HUDEP-2 (cell line): ENCODE measurements at regions not wholly inside any gene's neighbourhood (a gene's known extent, or its start where the extent isn't known, plus 50 kb on each side); places are given as distances from the start of the nearest gene placed in this dataset.

Source experiments
- DNase-seq, 76 experiments: peaks; one replicate each; lab custom pipeline; 2025; ENCODE audit not compliant: unreplicated experiment in 76 of 76; lab: John Stamatoyannopoulos, UW

- no peak for DNase-seq
Observed at GRCh38 chr3:459311-459670, 262.7 kb downstream of the CHL1 start.

DNA sequence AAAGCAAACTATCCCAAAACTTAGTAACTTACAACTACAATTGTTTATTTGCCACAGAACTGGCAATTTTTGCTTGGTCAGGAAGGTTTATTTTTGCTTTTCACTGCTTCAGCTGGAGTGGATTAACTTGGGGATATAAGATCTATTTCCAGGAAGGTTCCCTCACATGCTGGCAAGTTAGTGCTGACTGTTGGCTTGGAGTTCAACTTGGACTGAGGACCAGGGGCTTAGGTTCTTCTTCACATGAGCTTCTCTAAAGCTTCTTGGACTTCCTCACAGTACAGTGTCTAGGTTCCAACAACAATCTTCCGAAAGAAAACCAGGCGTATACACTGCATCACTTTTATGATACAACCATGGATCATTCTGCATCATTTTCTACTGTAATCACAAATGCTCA lies 264.4 kb downstream of the CHL1 start:
- no peak for DNase-seq

GRCh38 chr3:462851-463250 lies 266.3 kb downstream of the CHL1 start:
- DNase-seq: no peak

DNA sequence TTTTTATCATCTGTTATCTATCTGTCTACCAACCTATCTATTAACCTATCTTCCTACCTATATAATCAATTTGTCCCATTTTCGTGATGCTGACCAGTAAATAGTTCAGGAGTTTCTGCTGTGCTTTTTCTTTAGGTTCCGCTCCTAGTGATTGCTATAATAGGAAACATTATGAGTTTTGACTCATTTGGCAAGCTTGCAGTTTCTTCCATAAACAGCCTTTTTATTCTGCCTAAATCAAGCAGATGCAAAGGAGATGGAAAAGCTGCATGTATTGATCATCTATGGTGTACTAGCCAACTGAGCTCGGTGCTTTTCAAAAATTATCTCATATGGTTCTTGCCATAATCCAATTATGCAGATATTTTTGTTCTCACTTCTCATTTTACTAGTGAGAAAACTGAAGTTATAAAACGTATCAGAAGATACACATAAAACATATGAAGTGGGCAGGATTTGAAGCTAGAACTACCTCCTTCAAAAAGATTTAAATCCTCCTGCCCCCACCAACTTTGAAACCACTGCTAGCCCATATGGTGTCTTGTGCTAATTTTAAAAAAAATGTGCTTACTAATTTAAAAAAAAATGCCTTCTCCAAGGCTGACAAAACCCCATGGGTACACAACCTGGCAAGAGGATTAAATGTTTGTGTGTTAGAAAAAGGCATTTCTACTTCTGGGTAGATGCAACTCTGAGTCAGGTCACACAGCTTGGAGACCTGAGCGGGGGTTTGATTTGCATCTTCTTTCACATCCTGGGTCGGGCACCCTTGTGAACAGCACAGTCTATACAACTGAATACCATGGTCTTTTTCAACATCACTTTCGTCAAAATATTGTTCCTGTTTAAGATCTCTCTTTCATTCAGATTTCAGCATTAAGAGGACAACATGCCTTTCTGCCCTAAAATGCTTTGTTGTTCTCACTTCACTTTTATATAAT lies 267.0 kb downstream of the CHL1 start:
- DNase-seq: no peak

DNA sequence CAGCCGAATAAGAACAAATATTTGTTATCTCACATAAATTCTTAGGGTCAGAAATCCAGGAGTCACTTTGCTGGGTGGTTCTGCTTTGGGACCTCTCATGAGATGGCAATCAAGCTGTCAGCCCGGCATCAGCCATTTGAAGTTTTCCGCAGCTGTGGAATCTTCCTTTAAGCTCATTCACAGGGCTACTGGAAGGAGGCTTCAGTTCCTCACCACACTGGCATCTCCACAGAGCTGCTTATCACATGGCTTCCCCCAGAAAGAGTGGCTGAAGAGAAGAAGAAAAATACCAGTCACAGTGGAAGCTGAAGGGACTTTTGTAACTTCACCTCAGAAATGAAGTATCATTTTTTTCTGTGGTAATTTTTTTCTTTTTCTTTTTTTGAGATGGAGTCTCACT lies 267.7 kb downstream of the CHL1 start:
- DNase-seq: no peak

DNA sequence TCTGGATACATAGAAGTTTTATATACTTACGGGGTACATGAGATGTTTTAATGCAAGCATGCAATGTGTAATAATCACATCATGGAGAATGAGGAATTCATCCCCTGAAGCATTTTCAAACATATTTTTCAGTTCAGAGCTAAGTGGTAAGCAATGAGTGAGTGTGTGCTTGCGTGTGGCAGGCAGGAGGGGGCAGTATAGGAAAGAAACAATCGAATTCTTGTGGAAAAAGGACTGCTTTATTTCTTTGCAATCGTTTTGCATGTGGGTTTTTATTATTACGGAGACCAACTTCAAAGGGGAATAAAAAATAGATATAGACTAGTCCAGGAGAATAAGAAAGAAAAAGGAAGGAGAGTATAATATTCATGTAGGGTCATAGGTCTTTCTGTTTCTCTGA lies 271.6 kb downstream of the CHL1 start:
- DNase-seq: no peak

GRCh38 chr3:473033-473800 lies 276.7 kb downstream of the CHL1 start:
- no peak for DNase-seq

GRCh38 chr3:474828-475227 lies 278.3 kb downstream of the CHL1 start:
- DNase-seq: no peak

DNA sequence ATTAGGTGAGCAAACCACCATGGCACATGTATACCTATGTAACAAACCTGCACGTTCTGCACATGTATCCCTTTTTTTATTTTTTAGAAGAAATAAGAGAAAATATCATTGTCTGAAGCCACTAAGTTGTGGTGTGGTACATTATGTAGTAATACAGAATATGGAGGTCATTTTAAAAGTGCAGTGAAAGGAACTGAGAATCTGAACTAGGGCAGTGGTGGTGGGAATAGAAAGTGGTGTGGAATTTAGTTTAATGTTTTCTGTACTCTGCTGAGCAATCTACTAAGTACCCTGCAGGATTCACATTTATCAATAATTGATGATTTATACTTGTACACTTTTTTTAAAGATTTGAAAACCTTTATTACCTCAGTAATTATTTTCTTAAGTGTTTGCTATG lies 283.5 kb downstream of the CHL1 start:
- DNase-seq: no peak

DNA sequence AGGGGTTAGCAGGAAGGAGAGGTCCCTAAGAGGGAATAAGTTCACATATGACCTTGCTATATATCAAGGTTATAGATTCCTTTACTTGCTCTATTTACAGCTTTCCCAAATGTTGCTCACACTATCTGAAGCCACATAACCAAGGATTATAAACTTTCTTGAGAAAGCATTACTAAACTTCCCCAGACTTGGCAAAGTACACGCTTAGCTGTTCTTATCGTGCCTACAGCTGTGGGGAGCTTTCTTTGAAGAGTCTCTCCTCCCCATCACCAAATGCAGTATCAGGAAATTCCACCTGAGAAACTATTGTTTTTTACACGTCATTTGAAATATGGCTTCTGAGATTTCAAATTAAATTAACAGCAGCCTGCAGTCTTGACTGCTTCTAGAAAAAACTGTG lies 284.5 kb downstream of the CHL1 start:
- no peak for DNase-seq

GRCh38 chr3:481680-482079 lies 285.1 kb downstream of the CHL1 start:
- no peak for DNase-seq

DNA sequence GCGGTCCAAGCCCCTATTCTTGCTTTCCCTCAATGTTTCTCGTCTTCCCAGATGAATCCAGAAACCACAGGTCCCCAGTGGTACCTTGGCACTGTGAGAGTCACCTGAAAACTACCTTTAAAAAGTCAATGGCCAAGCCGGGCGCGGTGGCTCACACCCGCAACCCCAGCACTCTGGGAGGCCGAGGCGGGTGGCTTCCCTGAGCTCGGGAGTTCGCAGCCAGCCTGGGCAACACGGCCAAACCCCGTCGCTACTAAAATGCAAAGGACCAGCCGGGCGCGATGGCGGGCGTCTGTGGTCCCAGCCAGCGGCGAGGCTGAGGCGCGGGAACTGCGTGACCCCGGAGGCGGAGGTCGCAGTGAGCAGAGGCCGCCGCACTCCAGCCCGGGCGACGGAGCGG lies 285.9 kb downstream of the CHL1 start:
- no peak for DNase-seq

GRCh38 chr3:484341-484740 lies 287.8 kb downstream of the CHL1 start:
- DNase-seq: no peak

DNA sequence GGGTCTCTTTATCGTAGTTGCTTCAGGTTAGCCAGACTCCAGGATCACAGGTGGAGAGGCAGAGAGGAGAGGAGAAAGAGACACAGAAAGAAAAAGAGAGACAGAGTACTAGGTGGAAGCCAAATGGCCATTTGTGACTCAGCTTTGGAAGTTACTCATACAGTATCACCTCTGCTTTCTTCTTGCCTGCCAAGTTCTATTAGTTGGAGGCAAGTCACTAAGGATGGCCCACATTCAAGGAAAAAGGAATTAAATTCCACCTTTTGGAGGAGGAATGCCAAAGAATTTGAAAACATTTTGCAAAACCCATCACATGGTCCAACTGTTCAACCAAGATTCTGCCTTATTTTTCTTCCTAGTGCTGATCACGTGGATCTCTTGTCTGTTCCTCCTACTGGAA lies 291.1 kb downstream of the CHL1 start:
- DNase-seq: no peak

DNA sequence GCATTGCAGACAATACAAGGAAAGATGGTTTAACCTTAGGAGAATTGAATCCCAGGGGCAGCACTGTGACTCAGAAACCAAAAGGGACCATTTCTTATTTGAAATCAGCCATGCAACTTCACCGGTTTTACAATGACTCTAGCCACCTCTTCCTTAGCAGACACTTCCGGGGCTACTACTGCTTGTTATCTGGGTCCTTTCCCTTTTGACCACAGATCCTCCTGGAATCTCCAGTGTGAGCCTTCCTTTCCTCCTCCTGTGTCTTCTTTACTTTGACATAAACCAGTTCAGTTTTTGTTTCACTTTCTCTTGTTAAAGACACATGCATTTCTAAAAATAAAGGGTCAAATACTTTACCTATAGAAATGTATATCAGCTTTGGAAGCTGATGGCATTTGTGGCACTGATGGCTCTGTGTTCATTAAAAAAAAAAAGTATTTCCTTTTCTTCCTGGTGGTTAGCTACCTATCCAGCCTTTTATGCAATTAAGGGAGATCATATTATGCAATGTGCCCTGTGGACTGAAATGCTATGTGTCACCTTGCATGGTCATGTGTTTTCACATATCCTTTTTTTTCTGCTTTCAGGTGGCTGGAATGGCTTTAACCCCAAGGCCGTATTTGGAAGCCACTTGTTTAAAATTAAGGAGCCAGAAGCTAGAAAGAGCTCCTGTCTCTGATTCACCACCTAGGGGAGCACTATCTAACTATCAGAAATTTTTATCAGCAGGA lies 296.2 kb downstream of the CHL1 start:
- DNase-seq: no peak

DNA sequence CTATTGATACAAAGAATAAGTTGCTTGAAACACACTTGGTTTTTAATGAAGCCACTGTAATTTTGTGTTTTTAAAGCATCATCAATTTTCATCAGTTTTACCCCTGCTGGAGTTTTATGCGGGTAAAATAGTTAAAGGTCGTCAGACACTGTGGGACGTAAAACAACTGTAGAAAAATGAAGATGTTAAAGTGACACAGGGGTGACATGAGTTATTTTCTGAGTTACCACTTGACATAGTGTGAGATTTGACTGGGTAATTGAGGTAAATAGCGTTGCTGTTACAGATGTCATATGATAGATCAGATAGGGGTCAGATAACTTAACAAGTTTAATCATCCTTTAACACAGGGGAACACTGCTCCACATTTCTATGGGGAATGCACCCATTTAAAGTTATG lies 297.6 kb downstream of the CHL1 start:
- no peak for DNase-seq

- no peak for DNase-seq
Observed at GRCh38 chr3:498487-498886, 301.9 kb downstream of the CHL1 start.

DNA sequence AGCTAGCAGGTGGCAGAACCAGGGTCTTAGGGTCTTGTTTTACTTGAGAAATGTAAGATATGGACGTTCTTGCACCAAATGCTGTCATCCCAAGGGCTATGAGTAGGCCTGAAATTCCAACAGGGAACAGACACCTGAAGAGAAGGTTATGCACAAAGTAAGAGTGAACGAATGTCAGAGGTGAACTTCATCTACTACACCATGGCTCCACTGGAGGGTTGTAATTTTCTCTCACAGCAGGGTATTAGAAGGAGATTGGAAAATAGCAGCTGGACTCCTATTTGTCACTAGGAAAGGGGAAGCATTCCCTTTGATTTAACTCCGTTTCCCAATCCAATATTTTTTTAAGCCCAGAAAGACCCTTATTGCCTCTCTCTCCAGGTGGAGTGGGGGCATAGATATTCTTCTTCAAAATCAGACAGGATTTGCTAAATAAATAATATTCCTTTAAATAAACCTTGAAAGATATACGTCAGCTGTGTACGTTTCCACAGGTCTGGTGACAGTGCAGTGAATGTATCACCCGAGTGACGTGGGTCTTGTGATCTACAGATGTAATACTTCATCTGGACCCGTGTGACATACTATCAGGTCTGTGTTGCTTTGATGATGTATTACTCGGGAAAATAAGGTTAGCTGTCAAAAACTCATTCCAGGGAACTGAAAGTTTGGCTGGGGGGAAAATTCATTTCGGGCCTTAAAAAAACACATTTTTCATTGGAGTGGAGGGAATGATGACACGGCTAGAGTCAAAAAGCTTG lies 302.6 kb downstream of the CHL1 start:
- no peak for DNase-seq

- no peak for DNase-seq
Observed at GRCh38 chr3:502486-502885, 305.9 kb downstream of the CHL1 start.

GRCh38 chr3:513301-513700 lies 316.7 kb downstream of the CHL1 start:
- DNase-seq: no peak

DNA sequence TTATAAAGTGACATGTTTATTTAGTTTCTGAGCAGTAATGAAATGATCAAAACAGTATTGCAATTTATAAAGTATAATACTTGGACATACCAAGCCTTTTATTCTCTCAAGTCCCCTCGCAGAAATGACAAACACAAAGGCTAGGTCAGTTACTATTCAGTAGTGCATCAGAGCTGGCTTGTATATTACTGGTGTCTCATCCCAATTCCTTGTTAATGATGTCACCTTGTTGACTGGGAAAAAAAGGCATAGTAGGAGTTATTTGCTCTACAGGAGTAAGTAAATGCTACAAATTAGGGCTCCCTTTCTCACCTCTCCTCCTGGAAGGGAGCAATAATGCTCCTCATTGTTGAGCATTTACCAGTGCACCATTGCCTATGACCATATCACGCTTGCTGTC lies 317.6 kb downstream of the CHL1 start:
- DNase-seq: no peak
